ENCODE measurements at regions not wholly inside any gene's neighbourhood (a gene's known extent, or its start where the extent isn't known, plus 50 kb on each side); places are given as distances from the start of the nearest gene placed in this dataset.

DNA sequence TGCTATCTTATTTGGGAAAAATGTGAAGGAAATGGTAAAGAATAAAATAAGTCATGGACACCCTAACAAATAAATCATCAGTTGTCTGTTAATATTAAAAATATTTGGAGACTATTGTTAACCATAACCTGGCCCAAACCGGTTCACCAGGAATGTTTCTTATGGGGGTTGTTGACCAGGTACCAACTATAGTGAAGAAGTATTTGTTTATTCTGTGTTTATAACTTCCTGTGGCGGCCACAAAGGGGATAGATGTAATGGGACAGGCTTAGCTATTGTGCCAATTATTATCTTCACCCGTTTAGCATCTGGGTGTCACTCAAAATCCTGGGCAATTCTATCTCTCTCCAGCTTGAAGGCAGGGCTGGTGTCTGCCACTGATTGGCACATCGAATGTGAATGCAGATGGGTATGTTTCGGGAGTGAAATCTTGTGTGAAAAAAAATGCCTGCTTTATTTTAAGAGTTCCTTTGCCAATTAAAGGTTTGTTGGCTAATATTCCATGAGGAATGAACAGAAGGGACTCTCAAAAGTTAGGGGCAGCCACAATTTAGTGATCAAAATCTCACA, 500.9 kb downstream of the ARL4A start:
- no peak overlapping the region for H3K4me2 ChIP-seq

DNA sequence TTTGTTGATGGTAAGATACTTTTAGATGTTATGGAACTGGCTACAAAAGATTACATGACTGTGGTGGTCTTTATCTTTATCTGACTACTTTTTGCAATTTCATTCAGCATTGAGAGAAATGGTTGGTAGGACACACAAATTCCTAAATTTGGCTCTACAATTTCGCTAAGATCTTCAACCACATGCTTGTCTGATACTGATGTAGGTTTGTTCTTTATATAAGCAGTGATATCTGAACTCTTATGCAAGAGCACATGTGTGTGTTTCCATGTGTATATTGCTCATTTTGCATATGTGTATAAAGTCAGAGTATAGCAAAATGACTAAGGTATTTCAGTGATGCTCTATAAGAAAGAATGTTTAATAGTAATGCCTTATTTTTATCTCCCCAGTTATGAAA, 501.5 kb downstream of the ARL4A start:
- ChIA-PET POLR2A (ENCODE audit: unreplicated experiment) (no interaction called here), CTCF (no interaction called here)
- no peaks in the 10 kb centered on the region for H3K9me2 ChIP-seq (ENCODE audit: insufficient read depth)
- no peaks in the 10 kb centered on the region for H3K4me1 ChIP-seq (replicated peaks; ENCODE audit: insufficient read depth)
- intact Hi-C loops (cut with micrococcal nuclease; ENCODE audit: unreplicated experiment): no loop called here
- no peaks in the 10 kb centered on the region for H3F3A ChIP-seq (ENCODE audit: insufficient read depth, low read depth)
- H2AFZ ChIP-seq: no peak overlapping the region
- H3K79me2 ChIP-seq (ENCODE audit: low read depth): no peaks in the 10 kb centered on the region
- H3K4me2 ChIP-seq: no peak overlapping the region
- TF ChIP-seq, protein P1, sequence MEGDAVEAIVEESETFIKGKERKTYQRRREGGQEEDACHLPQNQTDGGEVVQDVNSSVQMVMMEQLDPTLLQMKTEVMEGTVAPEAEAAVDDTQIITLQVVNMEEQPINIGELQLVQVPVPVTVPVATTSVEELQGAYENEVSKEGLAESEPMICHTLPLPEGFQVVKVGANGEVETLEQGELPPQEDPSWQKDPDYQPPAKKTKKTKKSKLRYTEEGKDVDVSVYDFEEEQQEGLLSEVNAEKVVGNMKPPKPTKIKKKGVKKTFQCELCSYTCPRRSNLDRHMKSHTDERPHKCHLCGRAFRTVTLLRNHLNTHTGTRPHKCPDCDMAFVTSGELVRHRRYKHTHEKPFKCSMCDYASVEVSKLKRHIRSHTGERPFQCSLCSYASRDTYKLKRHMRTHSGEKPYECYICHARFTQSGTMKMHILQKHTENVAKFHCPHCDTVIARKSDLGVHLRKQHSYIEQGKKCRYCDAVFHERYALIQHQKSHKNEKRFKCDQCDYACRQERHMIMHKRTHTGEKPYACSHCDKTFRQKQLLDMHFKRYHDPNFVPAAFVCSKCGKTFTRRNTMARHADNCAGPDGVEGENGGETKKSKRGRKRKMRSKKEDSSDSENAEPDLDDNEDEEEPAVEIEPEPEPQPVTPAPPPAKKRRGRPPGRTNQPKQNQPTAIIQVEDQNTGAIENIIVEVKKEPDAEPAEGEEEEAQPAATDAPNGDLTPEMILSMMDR (conservative IDR thresholded peaks at IDR 0.05): no peak
- no peak for TF ChIP-seq EZH2 (IDR thresholded peaks at IDR 0.05; ENCODE audit: low read depth)
- no peak overlapping the region for H3K4me3 ChIP-seq
- no TSS peak for BruUV-seq (replicated peaks)
- no peak for DNase-seq
- H4K20me1 ChIP-seq (ENCODE audit: insufficient read depth): no peaks in the 10 kb centered on the region
- no peaks in the 10 kb centered on the region for H3K36me3 ChIP-seq (ENCODE audit: low read depth)
- no peak overlapping the region for H3K27ac ChIP-seq
- no peaks in the 10 kb centered on the region for H3K9me3 ChIP-seq (ENCODE audit: insufficient read depth, low read depth)
- H3K27me3 ChIP-seq (ENCODE audit: insufficient read depth, low read depth): no peaks in the 10 kb centered on the region

More for the DNA sequence above, 500.9 kb downstream of the ARL4A start:
- Histone ChIP-seq H3K4me3 (no peak overlapping the region), H3K36me3 (ENCODE audit: low read depth) (no peaks in the 10 kb centered on the region), H3K27me3 (ENCODE audit: insufficient read depth, low read depth) (no peaks in the 10 kb centered on the region), H3K9me2 (ENCODE audit: insufficient read depth) (no peaks in the 10 kb centered on the region), H3K79me2 (ENCODE audit: low read depth) (no peaks in the 10 kb centered on the region), H3K4me1 (replicated peaks; ENCODE audit: insufficient read depth) (no peaks in the 10 kb centered on the region), H3F3A (ENCODE audit: insufficient read depth, low read depth) (no peaks in the 10 kb centered on the region), H3K27ac (no peak overlapping the region), H4K20me1 (ENCODE audit: insufficient read depth) (no peaks in the 10 kb centered on the region), H3K9me3 (ENCODE audit: insufficient read depth, low read depth) (no peaks in the 10 kb centered on the region), H2AFZ (no peak overlapping the region)
- no peak for DNase-seq
- ChIA-PET POLR2A (ENCODE audit: unreplicated experiment) (no interaction called here), CTCF (no interaction called here)
- intact Hi-C loops (cut with micrococcal nuclease; ENCODE audit: unreplicated experiment): no loop called here
- BruUV-seq (replicated peaks): no TSS peak
- TF ChIP-seq, protein P1 (conservative IDR thresholded peaks at IDR 0.05): no peak
- no peak for TF ChIP-seq EZH2 (IDR thresholded peaks at IDR 0.05; ENCODE audit: low read depth)

DNA sequence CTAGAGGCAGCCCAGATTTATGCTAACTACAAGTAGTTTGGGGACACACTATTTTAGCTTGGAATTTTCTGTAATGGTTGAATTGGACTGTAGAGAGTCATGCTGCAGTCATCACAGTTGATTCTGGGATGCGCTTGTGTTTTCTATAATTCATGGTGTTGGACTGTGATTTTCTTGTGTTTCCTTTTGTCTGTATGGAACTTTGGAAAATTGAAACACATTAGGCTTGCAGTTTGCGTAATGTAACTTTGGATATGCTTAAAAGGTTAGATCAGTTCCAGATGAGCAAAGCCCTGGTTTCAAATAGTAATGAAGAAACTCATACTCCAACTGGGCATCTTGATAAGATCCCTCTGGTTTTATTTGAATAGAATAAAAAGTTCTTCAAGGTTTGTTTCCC, 502.2 kb downstream of the ARL4A start:
- no TSS peak for BruUV-seq (replicated peaks)
- no peak for DNase-seq
- H2AFZ ChIP-seq: no peak overlapping the region
- H4K20me1 ChIP-seq (ENCODE audit: insufficient read depth): no peaks in the 10 kb centered on the region
- no peak overlapping the region for H3K4me2 ChIP-seq
- no peaks in the 10 kb centered on the region for H3K4me1 ChIP-seq (replicated peaks; ENCODE audit: insufficient read depth)
- no peaks in the 10 kb centered on the region for H3K79me2 ChIP-seq (ENCODE audit: low read depth)
- no peaks in the 10 kb centered on the region for H3F3A ChIP-seq (ENCODE audit: insufficient read depth, low read depth)
- no peaks in the 10 kb centered on the region for H3K9me3 ChIP-seq (ENCODE audit: insufficient read depth, low read depth)
- H3K36me3 ChIP-seq (ENCODE audit: low read depth): no peaks in the 10 kb centered on the region
- H3K9me2 ChIP-seq (ENCODE audit: insufficient read depth): no peaks in the 10 kb centered on the region
- POLR2A ChIA-PET (ENCODE audit: unreplicated experiment): no interaction called here
- intact Hi-C loops (cut with micrococcal nuclease; ENCODE audit: unreplicated experiment): no loop called here
- TF ChIP-seq, protein P1 (conservative IDR thresholded peaks at IDR 0.05): no peak
- no peak for TF ChIP-seq EZH2 (IDR thresholded peaks at IDR 0.05; ENCODE audit: low read depth)
- no peak overlapping the region for H3K27ac ChIP-seq
- CTCF ChIA-PET: no interaction called here
- H3K27me3 ChIP-seq (ENCODE audit: insufficient read depth, low read depth): no peaks in the 10 kb centered on the region
- no peak overlapping the region for H3K4me3 ChIP-seq

All from PC-9 (cell line).